ENCODE measurements at regions not wholly inside any gene's neighbourhood (a gene's known extent, or its start where the extent isn't known, plus 50 kb on each side); places are given as distances from the start of the nearest gene placed in this dataset.

- Mint-ChIP-seq H3K36me3 (peaks cover 2% of the 10 kb centered on the region), H3K4me3 (no peak overlapping the region), H3K9me3 (peaks cover 1% of the 10 kb centered on the region), H3K4me1 (ENCODE audit: low read depth in 2 of 2) (peaks cover 0 to under 1% of the 10 kb centered on the region in 2 donors), H3K27me3 (peaks cover 25 to 54% of the 10 kb centered on the region in 2 donors), H3K27ac (no peak overlapping the region)
- ATAC-seq (peak in 1 of 2 donors; percentile 17), DNase-seq (ENCODE audit: low spot score) (no peak)
Measured at GRCh38 chr10:69709366-69709941, 79.4 kb downstream of the FAM241B start.

DNA sequence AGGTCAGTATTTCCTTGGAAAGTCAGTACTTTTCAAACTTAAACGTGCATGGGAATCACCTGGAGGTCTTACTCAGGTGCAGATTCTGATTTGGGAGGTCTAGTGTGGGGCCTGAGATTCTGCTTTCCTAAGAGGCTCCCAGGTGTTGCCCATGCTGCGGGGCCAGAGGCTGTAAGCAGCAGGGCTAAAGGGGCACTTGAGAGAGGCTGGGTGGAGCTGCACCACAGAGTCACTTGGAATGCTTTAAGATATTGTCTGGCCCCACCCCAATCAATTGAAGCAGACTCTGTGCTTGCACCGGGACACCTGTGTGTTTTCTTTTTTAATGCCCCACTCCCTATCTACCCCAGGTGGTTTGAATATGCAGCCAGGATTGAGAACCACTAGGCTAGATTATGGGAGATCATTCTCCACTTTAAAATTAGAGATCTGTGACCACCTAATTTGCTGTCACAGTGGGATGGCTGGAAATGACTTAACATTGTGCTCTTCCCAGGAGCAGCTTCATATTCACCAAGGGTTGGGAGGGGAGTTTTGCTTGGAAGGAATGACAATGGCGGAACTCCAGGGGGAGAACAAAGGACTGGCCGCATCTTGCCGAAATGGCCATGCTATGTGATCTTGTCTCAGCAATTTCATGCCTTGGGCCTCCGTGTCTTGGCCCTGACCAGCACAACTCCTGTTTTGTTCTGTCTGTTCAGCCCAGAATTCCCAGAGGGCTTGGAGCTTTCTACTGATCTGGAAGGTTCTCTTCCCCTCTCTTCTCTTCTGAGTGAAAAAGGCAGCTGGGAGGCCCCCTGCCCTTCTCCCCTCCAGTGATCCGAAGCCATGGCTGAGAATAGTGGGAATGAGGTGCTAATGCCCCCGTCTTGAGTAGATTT lies 80.2 kb downstream of the FAM241B start:
- Mint-ChIP-seq H3K27me3 (peaks cover 23 to 46% of the 10 kb centered on the region in 2 donors), H3K27ac (no peak overlapping the region), H3K4me1 (ENCODE audit: low read depth in 2 of 2) (no peaks in the 10 kb centered on the region), H3K4me3 (no peak overlapping the region), H3K36me3 (no peaks in the 10 kb centered on the region), H3K9me3 (no peaks in the 10 kb centered on the region)
- no peak for DNase-seq (ENCODE audit: low spot score)
- no peak for ATAC-seq

- Mint-ChIP-seq H3K4me3 (no peak overlapping the region), H3K36me3 (no peaks in the 10 kb centered on the region)
Measured at GRCh38 chr10:69712342-69712741, 82.3 kb downstream of the FAM241B start.

GRCh38 chr10:69714572-69714971 lies 84.5 kb downstream of the FAM241B start:
- Mint-ChIP-seq H3K27ac (no peak overlapping the region), H3K4me3 (no peak overlapping the region), H3K9me3 (no peaks in the 10 kb centered on the region), H3K36me3 (no peaks in the 10 kb centered on the region), H3K27me3 (peaks cover 5 to 8% of the 10 kb centered on the region in 2 donors), H3K4me1 (ENCODE audit: low read depth in 2 of 2) (no peaks in the 10 kb centered on the region)
- ATAC-seq (no peak), DNase-seq (ENCODE audit: low spot score) (no peak)

More at GRCh38 chr10:69712342-69712741, 82.3 kb downstream of the FAM241B start:
- no peaks in the 10 kb centered on the region for H3K4me1 Mint-ChIP-seq (ENCODE audit: low read depth in 2 of 2)
- peaks cover 12 to 25% of the 10 kb centered on the region in 2 donors for H3K27me3 Mint-ChIP-seq
- no peak for ATAC-seq
- H3K27ac Mint-ChIP-seq = no peak overlapping the region
- no peaks in the 10 kb centered on the region for H3K9me3 Mint-ChIP-seq
- no peak for DNase-seq (ENCODE audit: low spot score)

- Mint-ChIP-seq H3K9me3 (no peaks in the 10 kb centered on the region), H3K27ac (no peak overlapping the region), H3K4me3 (no peak overlapping the region), H3K27me3 (peaks cover 2 to 8% of the 10 kb centered on the region in 2 donors), H3K36me3 (no peaks in the 10 kb centered on the region), H3K4me1 (ENCODE audit: low read depth in 2 of 2) (no peaks in the 10 kb centered on the region)
- ATAC-seq (no peak), DNase-seq (ENCODE audit: low spot score) (no peak)
Measured at GRCh38 chr10:69715156-69715898, 85.3 kb downstream of the FAM241B start.

DNA sequence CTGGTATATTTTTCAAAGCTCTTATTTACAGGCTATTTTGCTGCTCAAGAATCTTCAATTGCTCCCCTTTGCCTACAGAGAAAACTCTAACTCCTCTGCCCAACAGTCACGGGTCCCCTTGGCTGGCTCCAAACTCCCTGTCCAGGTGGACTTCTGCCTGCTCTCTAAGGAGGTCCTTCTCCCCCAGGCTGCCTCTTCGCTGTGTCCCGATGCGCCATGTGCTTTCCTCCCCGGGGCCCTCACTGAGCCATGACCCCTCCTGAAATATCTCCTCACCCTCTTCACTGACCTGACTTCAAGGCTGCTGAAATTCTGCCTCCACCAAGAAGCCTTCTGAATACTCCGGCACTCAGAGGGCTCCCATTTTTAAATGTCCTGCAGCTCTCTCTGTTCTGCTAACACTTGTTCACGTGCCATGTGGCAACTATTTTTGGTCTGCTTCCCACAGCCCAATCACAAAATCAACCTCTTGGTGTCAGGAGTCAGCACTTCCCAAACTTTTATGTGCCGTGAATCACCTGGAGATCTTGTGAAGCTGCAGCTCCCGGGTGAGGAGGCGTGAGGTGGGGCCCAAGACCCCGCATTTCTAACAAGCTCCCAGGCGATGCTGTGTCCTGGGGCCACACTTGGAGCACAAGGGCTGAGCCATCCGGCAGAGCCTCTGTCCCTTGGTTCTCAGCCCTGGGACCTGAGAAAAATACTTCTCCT lies 85.7 kb upstream of the COL13A1 start:
- H3K27me3 Mint-ChIP-seq = peaks cover 2 to 8% of the 10 kb centered on the region in 2 donors
- no peaks in the 10 kb centered on the region for H3K4me1 Mint-ChIP-seq (ENCODE audit: low read depth in 2 of 2)
- no peaks in the 10 kb centered on the region for H3K9me3 Mint-ChIP-seq
- DNase-seq (ENCODE audit: low spot score) (no peak), ATAC-seq (no peak)
- no peaks in the 10 kb centered on the region for H3K36me3 Mint-ChIP-seq
- no peak overlapping the region for H3K4me3 Mint-ChIP-seq
- no peak overlapping the region for H3K27ac Mint-ChIP-seq

DNA sequence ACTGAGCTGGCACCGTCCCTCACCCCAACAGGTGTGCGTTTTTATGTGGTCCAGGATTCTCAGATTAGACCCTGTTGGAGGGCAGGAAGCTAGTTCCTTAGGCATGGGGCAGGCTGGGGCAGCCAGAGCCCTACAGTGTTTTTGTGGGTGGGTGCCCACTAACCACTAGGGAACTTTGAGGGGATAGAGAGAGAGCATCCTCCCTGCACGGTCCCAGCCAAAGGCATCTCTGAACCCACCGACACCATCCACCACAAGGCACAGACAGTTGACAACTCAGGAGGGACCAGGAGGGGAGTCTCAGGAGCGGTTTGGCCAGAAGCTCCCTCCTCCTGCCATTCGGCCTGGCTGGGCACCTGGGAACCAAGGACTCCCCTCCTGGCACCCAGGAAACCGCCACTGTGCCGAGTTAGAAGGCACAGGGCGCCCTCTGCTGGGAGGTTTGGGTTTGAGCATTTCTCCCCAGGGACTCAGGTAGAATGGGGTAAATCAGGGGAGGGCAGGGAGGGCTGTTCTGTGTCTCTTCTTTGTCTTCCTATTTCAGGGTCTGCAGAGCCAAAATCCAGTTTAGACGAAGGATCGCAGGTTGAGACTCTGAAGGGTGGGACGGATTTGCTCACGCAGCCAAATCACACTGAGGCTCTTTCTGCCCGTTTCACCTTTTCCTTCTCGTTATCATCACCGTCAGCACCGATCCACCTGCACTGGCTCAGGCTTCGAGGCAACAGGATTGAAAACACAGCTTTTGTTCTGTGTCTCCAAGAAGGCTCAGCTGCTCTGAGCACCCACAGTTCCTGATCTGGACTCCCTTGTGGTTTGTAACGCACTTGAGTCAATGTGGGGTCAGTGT lies 84.8 kb upstream of the COL13A1 start:
- H3K27ac Mint-ChIP-seq = no peak overlapping the region

DNA sequence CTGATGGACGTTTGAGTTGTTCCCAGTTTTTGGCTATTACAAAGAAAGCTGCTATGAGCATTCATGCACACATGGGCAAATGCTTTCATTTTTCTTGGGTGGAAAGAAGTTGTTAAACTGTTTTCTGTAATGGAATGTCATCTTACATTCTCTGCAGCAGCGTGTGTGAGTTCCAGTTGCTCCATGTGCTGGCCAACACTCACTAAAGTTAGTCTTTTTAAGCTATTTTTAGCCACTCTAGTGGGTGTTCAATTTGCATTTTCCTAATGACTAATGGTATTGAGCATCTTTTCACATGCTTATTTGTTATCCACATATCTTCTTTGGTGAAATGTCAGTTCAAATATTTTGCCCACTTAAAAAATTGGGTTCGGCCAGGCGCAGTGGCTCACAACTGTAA lies 82.8 kb upstream of the COL13A1 start:
- DNase-seq (ENCODE audit: low spot score) (no peak), ATAC-seq (no peak)
- no peaks in the 10 kb centered on the region for H3K4me1 Mint-ChIP-seq (ENCODE audit: low read depth in 2 of 2)
- H3K36me3 Mint-ChIP-seq = no peaks in the 10 kb centered on the region
- peaks cover 10 to 25% of the 10 kb centered on the region in 2 donors for H3K27me3 Mint-ChIP-seq
- H3K9me3 Mint-ChIP-seq = no peaks in the 10 kb centered on the region
- no peak overlapping the region for H3K27ac Mint-ChIP-seq
- H3K4me3 Mint-ChIP-seq = no peak overlapping the region

More for the DNA sequence above, 84.8 kb upstream of the COL13A1 start:
- no peaks in the 10 kb centered on the region for H3K4me1 Mint-ChIP-seq (ENCODE audit: low read depth in 2 of 2)
- DNase-seq (ENCODE audit: low spot score) = no peak
- peaks cover 4 to 9% of the 10 kb centered on the region in 2 donors for H3K27me3 Mint-ChIP-seq
- H3K4me3 Mint-ChIP-seq = no peak overlapping the region
- H3K36me3 Mint-ChIP-seq = no peaks in the 10 kb centered on the region
- H3K9me3 Mint-ChIP-seq = no peaks in the 10 kb centered on the region
- peak in 1 of 2 donors; percentile 59 for ATAC-seq

- DNase-seq (ENCODE audit: low spot score) (no peak), ATAC-seq (no peak)
- peaks cover 21 to 49% of the 10 kb centered on the region in 2 donors for H3K27me3 Mint-ChIP-seq
- no peaks in the 10 kb centered on the region for H3K36me3 Mint-ChIP-seq
- H3K4me3 Mint-ChIP-seq = no peak overlapping the region
- no peaks in the 10 kb centered on the region for H3K4me1 Mint-ChIP-seq (ENCODE audit: low read depth in 2 of 2)
- H3K9me3 Mint-ChIP-seq = no peaks in the 10 kb centered on the region
- no peak overlapping the region for H3K27ac Mint-ChIP-seq
Measured at GRCh38 chr10:69721690-69722310, 79.9 kb upstream of the COL13A1 start.

- H3K4me1 Mint-ChIP-seq (ENCODE audit: low read depth in 2 of 2) = no peaks in the 10 kb centered on the region
- no peaks in the 10 kb centered on the region for H3K9me3 Mint-ChIP-seq
- H3K4me3 Mint-ChIP-seq = no peak overlapping the region
- H3K27ac Mint-ChIP-seq = no peak overlapping the region
- no peaks in the 10 kb centered on the region for H3K36me3 Mint-ChIP-seq
- DNase-seq (ENCODE audit: low spot score) = no peak
- H3K27me3 Mint-ChIP-seq = peaks cover 21 to 49% of the 10 kb centered on the region in 2 donors
- ATAC-seq = no peak
Measured at GRCh38 chr10:69723653-69724052, 78.1 kb upstream of the COL13A1 start.

- ATAC-seq = no peak
- H3K9me3 Mint-ChIP-seq = no peaks in the 10 kb centered on the region
- H3K27me3 Mint-ChIP-seq = peaks cover 18 to 43% of the 10 kb centered on the region in 2 donors
Measured at GRCh38 chr10:69726850-69727249, 74.9 kb upstream of the COL13A1 start.

DNA sequence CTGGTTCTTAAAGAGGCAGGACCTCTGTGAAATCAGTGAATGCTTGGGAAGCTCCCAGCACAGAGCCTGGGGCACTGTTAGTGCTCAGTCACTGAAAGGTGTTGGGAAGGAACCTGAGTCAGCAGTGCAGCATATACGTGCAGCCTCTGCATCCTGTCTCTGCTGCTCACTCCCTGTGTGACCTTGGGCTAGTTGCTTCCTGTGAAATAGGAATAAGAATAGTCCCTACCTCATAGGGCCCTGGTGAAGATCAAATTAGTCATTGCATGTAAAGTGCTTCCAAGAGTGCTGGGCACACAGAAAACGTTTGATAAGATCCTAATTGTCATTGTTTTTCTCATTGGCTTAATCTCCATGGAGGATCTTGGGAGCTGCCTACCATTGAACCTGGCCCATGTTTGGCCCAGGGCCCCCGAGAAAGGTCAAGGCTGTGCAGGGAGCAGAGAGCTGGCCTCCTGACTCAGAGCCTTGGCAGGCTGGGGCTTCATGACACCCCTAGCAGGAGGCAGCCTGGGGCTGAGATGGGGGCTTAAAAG lies 73.3 kb upstream of the COL13A1 start:
- H3K4me3 Mint-ChIP-seq = no peak overlapping the region
- ATAC-seq (no peak), DNase-seq (ENCODE audit: low spot score) (no peak)
- no peak overlapping the region for H3K27ac Mint-ChIP-seq
- H3K9me3 Mint-ChIP-seq = no peaks in the 10 kb centered on the region
- H3K27me3 Mint-ChIP-seq = peaks cover 17 to 30% of the 10 kb centered on the region in 2 donors
- no peaks in the 10 kb centered on the region for H3K36me3 Mint-ChIP-seq
- no peaks in the 10 kb centered on the region for H3K4me1 Mint-ChIP-seq (ENCODE audit: low read depth in 2 of 2)

More at GRCh38 chr10:69726850-69727249, 74.9 kb upstream of the COL13A1 start:
- DNase-seq (ENCODE audit: low spot score) = no peak
- no peak overlapping the region for H3K27ac Mint-ChIP-seq
- H3K4me1 Mint-ChIP-seq (ENCODE audit: low read depth in 2 of 2) = no peaks in the 10 kb centered on the region
- no peaks in the 10 kb centered on the region for H3K36me3 Mint-ChIP-seq
- no peak overlapping the region for H3K4me3 Mint-ChIP-seq
